DMS114 treated with DMSO at 0.1 percent for 48 hours (cell line): ENCODE measurements at regions not wholly inside any gene's neighbourhood (a gene's known extent, or its start where the extent isn't known, plus 50 kb on each side); places are given as distances from the start of the nearest gene placed in this dataset.
"Not testable (repeated sequence)": the region's sequence is repeated elsewhere in the genome, so short reads cannot be mapped to it uniquely, and the experiment has no call there.

Experiments used
- DNase-seq: peaks from one replicate; lab custom pipeline; 2025; ENCODE audit not compliant: unreplicated experiment; lab: John Stamatoyannopoulos, UW

DNA sequence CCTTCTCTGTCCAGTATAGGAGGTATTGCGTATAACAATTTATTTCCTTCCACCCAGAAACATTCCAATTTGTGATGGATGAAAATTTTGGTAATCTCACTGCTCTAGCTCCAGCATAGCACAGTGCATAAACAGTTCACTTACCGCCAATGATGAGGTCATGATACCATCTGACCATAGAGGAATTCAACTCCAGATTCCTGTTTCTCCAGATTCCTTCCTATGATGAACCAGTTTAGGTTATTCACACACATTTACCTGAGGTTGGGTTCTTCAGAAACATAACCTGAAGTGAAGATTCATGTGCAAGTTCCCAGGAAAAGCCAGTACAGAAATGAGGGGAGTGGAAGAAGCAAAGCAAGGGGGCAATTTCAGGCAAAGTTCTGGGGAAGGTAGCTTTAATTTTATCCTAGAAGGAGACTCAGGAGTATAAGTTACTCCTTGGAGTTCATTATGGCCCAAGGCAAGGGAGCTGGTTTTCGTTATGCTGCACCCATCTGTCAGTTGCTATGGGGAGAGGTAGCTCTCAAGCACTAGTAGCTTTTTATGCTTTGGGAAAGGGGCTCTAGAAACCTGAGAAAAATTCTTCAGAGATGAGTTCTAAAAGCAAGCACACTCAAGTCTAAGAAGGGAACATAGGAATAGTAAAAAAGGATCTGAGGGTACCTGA, 121.6 kb downstream of the CASP12 start:
- no peak for DNase-seq

DNA sequence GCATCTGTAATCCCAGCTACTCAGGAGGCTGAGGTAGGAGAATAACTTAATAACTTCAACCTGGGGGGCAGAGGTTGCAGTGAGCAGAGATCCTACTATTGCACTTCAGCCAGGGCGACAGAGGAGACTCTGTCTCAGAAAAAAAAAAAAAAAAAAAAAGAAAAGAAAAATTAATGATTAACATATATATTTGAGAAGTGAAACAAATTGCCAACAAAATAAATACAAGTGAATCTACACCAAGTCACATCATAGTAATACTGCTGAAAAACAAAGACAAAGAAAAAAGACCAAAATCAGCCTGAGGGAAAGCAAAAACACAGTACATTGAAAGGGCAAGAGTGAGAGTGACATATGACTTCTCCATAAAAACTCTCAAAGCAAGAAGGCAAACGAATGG, 123.7 kb downstream of the CASP12 start:
- no peak for DNase-seq

GRCh38 chr11:104772806-104773241, 125.4 kb downstream of the CASP12 start:
- no peak for DNase-seq

DNA sequence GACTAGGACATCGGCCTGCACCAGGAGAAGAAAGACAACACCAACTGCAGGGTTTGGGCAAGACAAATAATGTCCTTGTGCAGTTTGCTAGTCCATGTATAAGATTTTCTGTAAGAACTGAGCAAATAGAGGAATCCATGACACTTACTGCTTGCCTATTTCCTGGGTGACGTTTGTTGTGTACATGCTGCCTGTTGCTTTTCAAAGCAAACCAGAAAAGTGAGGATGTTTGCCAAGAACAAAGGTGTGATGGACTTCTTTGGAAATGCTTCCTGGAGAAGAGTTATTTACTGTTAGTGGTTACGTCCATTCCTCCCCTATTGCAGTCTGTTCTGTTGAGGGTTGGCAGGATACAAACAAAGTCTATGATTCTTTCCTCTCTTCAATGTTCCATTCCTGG, 126.5 kb downstream of the CASP12 start:
- no peak for DNase-seq

- not testable (repeated sequence) for DNase-seq
These were observed 127.2 kb downstream of the CASP12 start for GRCh38 chr11:104771046-104771445.

DNA sequence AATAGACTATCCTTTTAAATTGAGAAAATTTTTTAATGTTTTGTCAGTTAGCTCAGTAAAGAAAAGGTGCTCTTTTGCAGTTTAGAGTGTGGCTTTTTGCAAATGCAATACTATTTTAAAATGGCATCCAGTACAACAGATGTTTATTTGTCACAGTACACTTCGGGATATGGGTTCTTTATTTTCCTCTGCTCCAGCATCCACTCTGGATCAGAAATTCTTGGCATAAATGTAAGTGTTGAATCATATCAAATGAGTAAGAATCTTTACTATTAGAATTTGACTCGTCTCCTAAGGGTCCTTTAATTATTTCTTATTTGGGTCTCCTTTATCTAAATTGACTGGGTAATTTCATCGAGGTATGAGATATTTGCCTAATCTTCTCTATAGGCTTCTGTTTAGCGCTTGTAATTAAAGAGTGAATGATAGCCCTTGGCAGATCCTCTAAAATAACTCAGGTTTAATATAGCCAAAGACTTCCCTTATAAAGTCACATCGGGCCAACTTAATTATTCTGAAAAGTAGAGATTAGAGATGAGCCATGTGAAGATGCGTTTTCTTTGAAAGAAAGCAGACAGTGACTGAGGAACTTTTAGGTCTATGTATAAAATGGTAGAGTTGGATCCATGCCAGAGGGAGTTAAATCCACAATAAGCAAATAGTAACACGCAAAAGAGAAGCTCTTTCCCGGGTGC, 132.7 kb downstream of the CASP12 start:
- DNase-seq: no peak

- DNase-seq: no peak
These were observed 133.6 kb downstream of the CASP12 start for GRCh38 chr11:104764710-104765045.

GRCh38 chr11:104763930-104764709, 134.1 kb downstream of the CASP12 start:
- no peak for DNase-seq

- no peak for DNase-seq
These were observed 136.7 kb downstream of the CASP12 start for GRCh38 chr11:104761511-104761910.

DNA sequence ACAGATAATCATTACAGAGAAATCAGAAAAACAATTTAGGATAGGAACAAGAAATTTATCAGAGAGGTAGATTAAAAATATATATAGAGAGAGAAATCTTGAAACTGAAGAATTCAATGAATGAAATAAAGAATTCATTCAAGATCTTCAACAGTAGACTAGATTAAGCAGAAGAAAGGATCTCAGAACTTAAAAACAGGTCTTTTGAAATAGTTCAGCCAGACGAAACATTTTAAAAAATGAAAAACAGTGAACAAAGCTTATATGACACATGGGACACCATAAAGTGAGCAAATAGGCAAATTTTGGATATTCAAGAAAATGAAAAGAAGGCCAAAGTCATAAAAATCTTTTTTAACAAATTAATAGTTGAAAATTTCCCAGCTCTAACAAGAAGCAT, 138.8 kb downstream of the CASP12 start:
- no peak for DNase-seq

DNA sequence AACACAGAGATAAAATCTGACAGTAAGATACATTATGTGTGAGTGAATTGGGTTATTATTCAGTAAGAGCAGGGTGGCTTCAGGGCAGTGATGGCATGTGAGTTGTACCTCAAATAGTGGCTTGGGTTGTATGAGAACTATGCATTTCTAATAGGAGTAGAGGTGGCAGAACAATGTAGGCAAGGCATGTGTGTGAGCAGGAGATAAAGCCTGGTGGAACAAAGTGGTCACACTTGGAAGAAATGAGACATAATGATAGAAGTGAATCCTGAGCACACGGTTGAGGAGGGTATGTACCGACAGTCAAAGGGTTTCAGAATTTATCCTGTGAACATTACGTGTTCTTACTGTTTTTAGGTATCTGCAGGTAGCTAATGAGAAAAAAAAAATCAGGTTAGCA, 159.3 kb downstream of the CASP12 start:
- no peak for DNase-seq

DNA sequence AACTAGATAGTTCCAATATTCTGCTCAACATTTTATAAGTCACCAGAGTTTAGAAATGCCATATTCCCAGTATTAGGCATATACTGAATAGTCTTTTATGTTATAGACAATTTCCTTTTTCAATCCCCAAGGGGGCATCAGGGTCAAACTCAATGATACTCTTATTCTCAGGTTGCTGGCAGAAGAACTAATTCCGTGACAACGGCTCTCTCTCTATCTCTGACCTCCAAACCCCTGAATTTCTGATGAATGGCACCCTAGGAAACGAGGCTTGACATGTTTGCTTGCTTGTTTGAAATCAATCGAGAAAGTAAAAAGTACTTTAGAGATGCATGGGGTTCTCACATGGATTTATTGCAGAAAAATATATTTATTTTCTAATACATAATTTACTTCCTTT, 160.1 kb downstream of the CASP12 start:
- DNase-seq: no peak

- DNase-seq: no peak
These were observed 161.8 kb downstream of the CASP12 start for GRCh38 chr11:104736502-104736901.

DNA sequence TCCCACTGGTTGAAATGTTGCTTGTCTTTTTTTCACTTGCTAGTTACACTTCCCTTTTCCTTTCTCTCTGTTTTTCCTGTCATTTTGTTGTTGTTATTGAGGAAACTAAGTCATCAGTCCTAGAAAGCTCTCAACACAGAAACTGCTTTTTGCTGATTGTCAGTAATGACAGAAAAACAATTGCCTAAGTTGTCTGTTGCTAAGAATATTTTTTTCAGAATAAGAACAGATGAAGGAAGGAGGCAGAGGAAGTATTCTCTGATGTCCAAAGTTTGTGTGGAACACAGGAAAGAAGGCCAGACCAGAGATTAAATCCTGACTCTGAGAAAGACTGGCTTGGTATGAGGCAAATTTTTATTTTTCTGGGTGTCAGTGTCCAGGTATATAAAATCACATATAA, 163.3 kb downstream of the CASP12 start:
- DNase-seq: no peak

DNA sequence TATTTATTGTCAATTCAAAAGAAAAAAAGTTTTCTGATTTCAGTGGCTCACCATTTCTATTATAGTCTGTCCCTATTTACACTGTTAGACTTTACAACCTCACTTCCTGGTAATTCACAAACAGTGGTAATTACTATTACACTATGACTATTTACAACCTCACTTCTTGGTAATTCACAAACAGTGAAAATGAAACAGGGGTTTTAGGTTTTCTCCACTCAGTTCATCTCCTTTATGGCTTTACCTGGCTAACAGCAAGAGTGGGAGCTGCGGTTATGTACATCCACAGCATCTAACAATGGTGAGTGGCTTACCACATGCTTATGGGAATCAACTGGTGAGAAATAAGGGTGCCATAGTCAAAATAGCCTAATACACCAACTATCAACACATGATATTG, 166.4 kb downstream of the CASP12 start:
- no peak for DNase-seq

GRCh38 chr11:104728927-104729326, 169.3 kb downstream of the CASP12 start:
- DNase-seq: no peak

GRCh38 chr11:104727768-104728167, 170.5 kb downstream of the CASP12 start:
- DNase-seq: no peak

DNA sequence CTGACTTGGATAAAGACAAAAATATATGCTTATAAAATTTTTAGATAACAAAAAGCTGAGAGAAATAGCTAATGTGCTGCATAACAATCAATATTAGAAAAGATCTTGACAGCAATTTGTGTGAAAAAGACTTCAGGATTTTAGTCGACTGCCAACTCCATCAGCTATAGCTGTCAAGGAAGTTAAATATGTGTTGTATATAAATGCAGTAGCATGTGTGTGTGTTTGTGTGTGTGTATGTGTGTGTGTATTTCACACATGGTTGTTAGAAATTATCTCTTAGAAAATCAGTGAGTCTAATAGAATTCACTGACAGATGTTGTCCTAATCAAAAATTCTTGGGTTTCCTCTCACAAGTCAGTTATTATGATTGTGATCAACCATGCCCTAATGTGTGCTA, 171.2 kb downstream of the CASP12 start:
- no peak for DNase-seq

GRCh38 chr11:104725796-104726408, 172.4 kb downstream of the CASP12 start:
- DNase-seq: no peak

- DNase-seq: no peak
These were observed 184.9 kb downstream of the CASP12 start for GRCh38 chr11:104713401-104713800.

DNA sequence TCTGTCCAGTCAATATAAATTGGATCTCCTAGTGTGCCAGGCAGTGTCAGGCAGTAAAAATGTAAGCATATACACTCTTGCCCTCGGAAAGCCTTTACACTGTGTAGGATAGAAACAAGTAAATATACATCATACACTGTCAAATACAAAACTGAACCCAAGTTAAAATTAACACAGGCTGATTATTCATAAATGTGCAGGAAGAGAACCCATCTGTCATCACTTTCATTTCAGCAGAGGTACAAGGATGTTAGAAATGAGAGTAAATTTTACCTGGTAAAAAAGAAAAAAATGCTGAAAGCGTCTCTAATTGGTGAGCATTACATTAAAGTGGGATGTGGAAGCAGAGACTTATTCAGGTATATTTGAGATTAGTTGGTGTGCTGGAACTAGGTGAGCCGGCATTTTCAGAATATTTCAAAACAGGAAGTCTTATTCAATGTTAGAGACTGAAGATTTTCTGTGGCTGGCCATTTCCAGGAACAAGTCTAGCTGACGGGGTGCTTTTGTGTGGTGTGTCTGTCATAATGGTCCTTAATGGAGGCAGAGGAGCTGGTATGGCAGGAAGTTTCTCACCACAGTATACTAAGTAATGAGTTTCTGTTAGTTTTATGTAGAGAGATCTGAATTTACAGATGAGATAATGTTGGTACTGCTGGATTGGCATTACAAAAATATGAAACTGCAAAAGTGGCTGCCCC, 192.6 kb downstream of the CASP12 start:
- no peak for DNase-seq
